ENCODE measurements at regions not wholly inside any gene's neighbourhood (a gene's known extent, or its start where the extent isn't known, plus 50 kb on each side); places are given as distances from the start of the nearest gene placed in this dataset.

GRCh38 chr18:40208958-40209357 is 1746.1 kb upstream of the PIK3C3 start:
- TF ChIP-seq FOXM1 (IDR thresholded peaks at IDR 0.05; ENCODE audit: borderline replicate concordance): no peak
- TF ChIP-seq SUZ12 (IDR thresholded peaks at IDR 0.05): no peak
- TF ChIP-seq ARNT (IDR thresholded peaks at IDR 0.05): no peak
- TF ChIP-seq LEF1 (IDR thresholded peaks at IDR 0.05; ENCODE audit: borderline replicate concordance): no peak
- TF ChIP-seq NFRKB (IDR thresholded peaks at IDR 0.05): no peak
- no peak for TF ChIP-seq CTBP1 (IDR thresholded peaks at IDR 0.05; ENCODE audit: borderline replicate concordance)
- no peak for TF ChIP-seq TARDBP (IDR thresholded peaks at IDR 0.05)
- TF ChIP-seq, protein P1, sequence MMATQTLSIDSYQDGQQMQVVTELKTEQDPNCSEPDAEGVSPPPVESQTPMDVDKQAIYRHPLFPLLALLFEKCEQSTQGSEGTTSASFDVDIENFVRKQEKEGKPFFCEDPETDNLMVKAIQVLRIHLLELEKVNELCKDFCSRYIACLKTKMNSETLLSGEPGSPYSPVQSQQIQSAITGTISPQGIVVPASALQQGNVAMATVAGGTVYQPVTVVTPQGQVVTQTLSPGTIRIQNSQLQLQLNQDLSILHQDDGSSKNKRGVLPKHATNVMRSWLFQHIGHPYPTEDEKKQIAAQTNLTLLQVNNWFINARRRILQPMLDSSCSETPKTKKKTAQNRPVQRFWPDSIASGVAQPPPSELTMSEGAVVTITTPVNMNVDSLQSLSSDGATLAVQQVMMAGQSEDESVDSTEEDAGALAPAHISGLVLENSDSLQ (IDR thresholded peaks at IDR 0.05): no peak
- TF ChIP-seq SP1 (IDR thresholded peaks at IDR 0.05): no peak
- TF ChIP-seq ZNF384 (IDR thresholded peaks at IDR 0.05): no peak
- TF ChIP-seq BHLHE40 (IDR thresholded peaks at IDR 0.05; ENCODE audit: borderline replicate concordance): no peak

Measured in HEK293T (cell line).